ENCODE measurements at regions not wholly inside any gene's neighbourhood (a gene's known extent, or its start where the extent isn't known, plus 50 kb on each side); places are given as distances from the start of the nearest gene placed in this dataset.

GRCh38 chr2:192473331-192473730 is 278.6 kb upstream of the TMEFF2 start:
- no peak for TF ChIP-seq POLR2AphosphoS5 (IDR thresholded peaks at IDR 0.05; ENCODE audit: low read depth, low read length)
- no peak for TF ChIP-seq TAF1 (IDR thresholded peaks at IDR 0.05; ENCODE audit: borderline replicate concordance, low read depth, low read length)
- no peak for TF ChIP-seq POLR2A (IDR thresholded peaks at IDR 0.05; ENCODE audit: low read depth, low read length)
- FAIRE-seq = no peak

GRCh38 chr2:192471982-192472381 is 277.2 kb upstream of the TMEFF2 start:
- FAIRE-seq (no peak), DNase-seq (ENCODE audit: insufficient read length) (no peak)
- no peak for TF ChIP-seq POLR2AphosphoS5 (IDR thresholded peaks at IDR 0.05; ENCODE audit: low read depth, low read length)

More at GRCh38 chr2:192473331-192473730, 278.6 kb upstream of the TMEFF2 start:
- DNase-seq (ENCODE audit: insufficient read length) = no peak

DNA sequence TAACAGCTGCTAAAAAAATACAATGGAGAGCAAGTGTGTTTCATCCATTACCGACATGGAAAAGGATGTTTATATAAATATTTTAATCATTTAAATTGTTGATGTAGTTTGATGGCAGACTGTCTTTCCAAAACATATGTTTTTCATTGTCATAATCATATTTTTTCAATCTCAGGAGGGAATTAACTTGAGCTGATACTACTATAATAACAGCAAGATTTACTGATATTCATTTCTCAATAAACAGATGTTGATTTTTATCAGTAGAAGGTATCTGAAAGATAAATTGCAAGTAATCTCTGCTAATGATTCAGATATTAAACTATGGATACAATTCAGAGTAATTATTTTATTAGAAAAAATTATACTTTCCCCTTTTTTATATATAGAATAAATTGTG is 274.9 kb upstream of the TMEFF2 start:
- no peak for TF ChIP-seq POLR2A (IDR thresholded peaks at IDR 0.05; ENCODE audit: low read depth, low read length)
- FAIRE-seq (no peak), DNase-seq (ENCODE audit: insufficient read length) (no peak)

- DNase-seq (ENCODE audit: insufficient read length) (no peak), FAIRE-seq (no peak)
- TF ChIP-seq POLR2A (IDR thresholded peaks at IDR 0.05; ENCODE audit: low read depth, low read length) = no peak
- no peak for TF ChIP-seq TAF1 (IDR thresholded peaks at IDR 0.05; ENCODE audit: borderline replicate concordance, low read depth, low read length)
- TF ChIP-seq POLR2AphosphoS5 (IDR thresholded peaks at IDR 0.05; ENCODE audit: low read depth, low read length) = no peak
Measured at GRCh38 chr2:192467953-192468660, 273.4 kb upstream of the TMEFF2 start.

DNA sequence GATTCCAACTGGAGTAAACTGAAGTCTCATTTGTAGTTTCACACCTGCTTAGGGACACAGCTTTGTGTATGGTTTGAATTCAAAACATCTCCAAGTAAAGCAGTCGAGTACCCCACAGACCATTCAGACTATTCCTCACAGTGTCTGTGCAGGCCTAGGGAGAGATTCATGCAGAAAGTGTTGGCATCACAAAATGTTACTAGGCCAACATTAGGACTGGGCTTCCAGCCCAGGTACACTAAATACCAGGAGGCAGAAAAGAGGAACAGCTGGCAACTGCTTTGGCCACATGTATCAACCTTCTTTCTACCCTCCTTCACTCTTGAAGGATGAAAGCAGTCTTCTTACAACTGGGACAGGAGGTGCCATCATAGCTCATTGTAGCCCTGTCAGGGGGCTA is 270.4 kb upstream of the TMEFF2 start:
- DNase-seq (ENCODE audit: insufficient read length) = no peak
- no peak for FAIRE-seq
- TF ChIP-seq TAF1 (IDR thresholded peaks at IDR 0.05; ENCODE audit: borderline replicate concordance, low read depth, low read length) (no peak), POLR2A (IDR thresholded peaks at IDR 0.05; ENCODE audit: low read depth, low read length) (no peak), POLR2AphosphoS5 (IDR thresholded peaks at IDR 0.05; ENCODE audit: low read depth, low read length) (no peak)

DNA sequence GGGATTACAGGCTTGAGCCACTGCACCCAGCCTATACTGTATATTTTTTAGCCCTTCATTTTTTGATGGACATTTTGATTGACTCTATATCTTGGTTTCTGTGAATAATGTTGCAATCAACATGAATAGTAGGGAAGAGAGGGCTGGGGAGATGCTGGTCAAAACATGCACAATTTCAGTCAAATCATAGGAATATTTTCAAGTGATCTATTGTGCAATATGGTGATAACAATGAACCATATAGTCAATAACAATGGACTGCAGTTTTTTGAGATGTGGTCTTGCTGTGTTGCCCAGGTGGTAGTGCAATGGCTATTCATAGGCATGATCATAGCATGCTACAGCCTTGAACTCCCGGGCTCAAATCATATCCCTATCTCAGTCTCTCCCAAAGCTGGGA is 264.7 kb upstream of the TMEFF2 start:
- DNase-seq (ENCODE audit: insufficient read length) (no peak), FAIRE-seq (no peak)
- no peak for TF ChIP-seq TAF1 (IDR thresholded peaks at IDR 0.05; ENCODE audit: borderline replicate concordance, low read depth, low read length)
- no peak for TF ChIP-seq POLR2AphosphoS5 (IDR thresholded peaks at IDR 0.05; ENCODE audit: low read depth, low read length)
- no peak for TF ChIP-seq POLR2A (IDR thresholded peaks at IDR 0.05; ENCODE audit: low read depth, low read length)

GRCh38 chr2:192448881-192449280 is 254.1 kb upstream of the TMEFF2 start:
- FAIRE-seq = no peak
- no peak for DNase-seq (ENCODE audit: insufficient read length)
- TF ChIP-seq POLR2AphosphoS5 (IDR thresholded peaks at IDR 0.05; ENCODE audit: low read depth, low read length) (no peak), POLR2A (IDR thresholded peaks at IDR 0.05; ENCODE audit: low read depth, low read length) (no peak), TAF1 (IDR thresholded peaks at IDR 0.05; ENCODE audit: borderline replicate concordance, low read depth, low read length) (no peak)

DNA sequence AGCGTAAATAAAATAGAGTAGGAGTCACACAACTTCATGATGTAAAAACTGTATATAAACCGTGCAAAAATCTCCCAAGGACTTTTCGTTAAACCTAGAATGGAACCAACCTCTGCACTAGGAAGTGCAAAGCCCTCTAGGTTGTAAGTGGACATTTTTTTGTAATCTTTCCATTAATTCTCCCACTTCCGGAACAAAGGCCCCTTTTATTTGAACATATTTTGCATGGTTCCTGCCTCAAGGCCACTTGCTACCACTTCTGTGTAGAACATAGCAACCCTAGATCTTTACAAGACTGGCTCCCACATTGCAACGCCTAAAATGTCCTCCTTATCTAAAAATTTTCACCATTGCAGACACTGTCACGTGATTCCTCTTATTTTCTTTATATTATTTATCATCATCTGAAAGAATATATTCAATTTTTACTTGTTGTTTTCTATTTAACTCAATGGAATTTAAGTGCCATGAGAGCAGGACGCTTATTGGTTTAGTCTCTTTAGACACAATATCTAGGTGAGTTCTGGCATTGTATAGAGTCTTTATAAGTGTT is 249.6 kb upstream of the TMEFF2 start:
- TF ChIP-seq POLR2AphosphoS5 (IDR thresholded peaks at IDR 0.05; ENCODE audit: low read depth, low read length) = no peak
- TF ChIP-seq POLR2A (IDR thresholded peaks at IDR 0.05; ENCODE audit: low read depth, low read length) = no peak
- no peak for TF ChIP-seq TAF1 (IDR thresholded peaks at IDR 0.05; ENCODE audit: borderline replicate concordance, low read depth, low read length)
- FAIRE-seq (no peak), DNase-seq (ENCODE audit: insufficient read length) (no peak)

GRCh38 chr2:192443831-192444230 is 249.1 kb upstream of the TMEFF2 start:
- FAIRE-seq = no peak
- no peak for DNase-seq (ENCODE audit: insufficient read length)
- TF ChIP-seq POLR2A (IDR thresholded peaks at IDR 0.05; ENCODE audit: low read depth, low read length) = no peak
- TF ChIP-seq TAF1 (IDR thresholded peaks at IDR 0.05; ENCODE audit: borderline replicate concordance, low read depth, low read length) = no peak

- no peak for DNase-seq (ENCODE audit: insufficient read length)
- FAIRE-seq = no peak
- TF ChIP-seq POLR2A (IDR thresholded peaks at IDR 0.05; ENCODE audit: low read depth, low read length) = no peak
- TF ChIP-seq TAF1 (IDR thresholded peaks at IDR 0.05; ENCODE audit: borderline replicate concordance, low read depth, low read length) = no peak
- TF ChIP-seq POLR2AphosphoS5 (IDR thresholded peaks at IDR 0.05; ENCODE audit: low read depth, low read length) = no peak
Measured at GRCh38 chr2:192438239-192438638, 243.5 kb upstream of the TMEFF2 start.

- FAIRE-seq (no peak), DNase-seq (ENCODE audit: insufficient read length) (no peak)
- TF ChIP-seq POLR2AphosphoS5 (IDR thresholded peaks at IDR 0.05; ENCODE audit: low read depth, low read length) = no peak
- TF ChIP-seq TAF1 (IDR thresholded peaks at IDR 0.05; ENCODE audit: borderline replicate concordance, low read depth, low read length) = no peak
- no peak for TF ChIP-seq POLR2A (IDR thresholded peaks at IDR 0.05; ENCODE audit: low read depth, low read length)
Measured at GRCh38 chr2:192437653-192438052, 242.9 kb upstream of the TMEFF2 start.

DNA sequence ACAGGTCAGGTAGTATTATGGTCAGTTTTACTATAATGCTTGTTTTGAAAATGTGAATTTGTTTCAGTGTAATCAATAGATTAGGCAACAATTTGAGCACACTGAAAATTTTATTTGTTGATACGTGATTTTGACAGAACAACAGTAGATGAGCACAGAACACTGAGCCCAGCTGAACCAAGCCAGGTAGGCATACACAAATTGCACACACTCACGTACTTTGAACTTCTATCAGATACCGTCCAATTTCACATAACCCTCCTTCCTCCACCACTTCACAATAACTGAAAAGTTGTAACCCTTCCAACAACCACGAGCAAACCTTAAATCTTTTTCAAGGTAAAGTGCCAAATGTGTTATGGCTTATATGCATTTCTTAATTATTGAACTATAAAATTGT is 229.5 kb upstream of the TMEFF2 start:
- FAIRE-seq = no peak
- TF ChIP-seq POLR2A (IDR thresholded peaks at IDR 0.05; ENCODE audit: low read depth, low read length) (no peak), TAF1 (IDR thresholded peaks at IDR 0.05; ENCODE audit: borderline replicate concordance, low read depth, low read length) (no peak), POLR2AphosphoS5 (IDR thresholded peaks at IDR 0.05; ENCODE audit: low read depth, low read length) (no peak)
- no peak for DNase-seq (ENCODE audit: insufficient read length)

Measured in GM12892 (cell line).